ENCODE measurements at regions not wholly inside any gene's neighbourhood (a gene's known extent, or its start where the extent isn't known, plus 50 kb on each side); places are given as distances from the start of the nearest gene placed in this dataset.
"Not testable (repeated sequence)": the region's sequence is repeated elsewhere in the genome, so short reads cannot be mapped to it uniquely, and the experiment has no call there.

DNA sequence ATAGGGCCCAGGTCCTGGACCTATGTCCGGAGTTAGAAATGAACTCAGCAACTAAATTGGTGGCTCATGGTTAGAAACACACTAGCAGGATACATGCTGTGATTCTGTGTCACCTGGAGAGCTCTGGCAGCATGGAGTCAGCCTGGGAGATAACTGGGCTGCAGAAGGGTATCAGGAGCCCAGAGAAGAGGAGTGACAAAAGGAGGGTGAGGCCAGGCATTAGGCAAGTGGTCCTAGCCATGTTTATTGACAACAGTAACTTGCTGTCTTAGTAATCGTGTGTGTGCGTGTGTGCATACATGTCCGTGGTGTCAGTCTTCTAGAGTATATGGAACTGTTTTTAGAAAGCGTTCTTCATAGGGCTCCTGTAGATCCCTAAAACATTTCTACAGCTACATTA is 157.5 kb upstream of the PHYHIPL start:
- DNase-seq (ENCODE audit: low spot score): no peak
- no peaks in the 10 kb centered on the region for H3K4me1 Mint-ChIP-seq (ENCODE audit: low read depth)
- no peaks in the 10 kb centered on the region for H3K9me3 Mint-ChIP-seq
- no peak overlapping the region for H3K27ac Mint-ChIP-seq
- no peaks in the 10 kb centered on the region for H3K36me3 Mint-ChIP-seq (ENCODE audit: low read depth)
- intact Hi-C loops (cut with micrococcal nuclease): no loop called here
- H3K27me3 Mint-ChIP-seq (ENCODE audit: insufficient read depth): no peaks in the 10 kb centered on the region
- H3K4me3 Mint-ChIP-seq: no peak overlapping the region

DNA sequence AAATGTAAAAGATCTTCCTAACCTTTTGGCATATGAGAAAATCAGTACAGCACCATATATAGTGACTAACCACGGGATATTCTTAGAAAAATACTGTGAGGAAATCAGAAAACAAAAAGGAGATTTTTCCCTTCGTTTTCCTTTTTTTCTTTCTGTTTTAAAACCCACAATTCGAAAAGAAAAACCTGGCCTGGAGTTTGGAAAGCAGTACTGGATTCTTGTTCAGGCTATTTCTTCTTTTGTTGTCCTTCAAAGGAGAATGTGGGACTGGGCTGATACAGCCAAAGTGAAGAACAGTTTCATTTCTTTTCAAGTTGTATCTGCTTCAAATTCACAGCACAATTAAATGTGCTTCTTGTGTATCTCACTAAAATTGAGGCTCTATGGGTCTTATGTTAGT is 156.8 kb upstream of the PHYHIPL start:
- no peak overlapping the region for H3K27ac Mint-ChIP-seq
- H3K4me1 Mint-ChIP-seq (ENCODE audit: low read depth): no peaks in the 10 kb centered on the region
- no peaks in the 10 kb centered on the region for H3K36me3 Mint-ChIP-seq (ENCODE audit: low read depth)
- no peaks in the 10 kb centered on the region for H3K27me3 Mint-ChIP-seq (ENCODE audit: insufficient read depth)
- H3K4me3 Mint-ChIP-seq: no peak overlapping the region
- intact Hi-C loops (cut with micrococcal nuclease): no loop called here
- no peak for DNase-seq (ENCODE audit: low spot score)
- no peaks in the 10 kb centered on the region for H3K9me3 Mint-ChIP-seq

DNA sequence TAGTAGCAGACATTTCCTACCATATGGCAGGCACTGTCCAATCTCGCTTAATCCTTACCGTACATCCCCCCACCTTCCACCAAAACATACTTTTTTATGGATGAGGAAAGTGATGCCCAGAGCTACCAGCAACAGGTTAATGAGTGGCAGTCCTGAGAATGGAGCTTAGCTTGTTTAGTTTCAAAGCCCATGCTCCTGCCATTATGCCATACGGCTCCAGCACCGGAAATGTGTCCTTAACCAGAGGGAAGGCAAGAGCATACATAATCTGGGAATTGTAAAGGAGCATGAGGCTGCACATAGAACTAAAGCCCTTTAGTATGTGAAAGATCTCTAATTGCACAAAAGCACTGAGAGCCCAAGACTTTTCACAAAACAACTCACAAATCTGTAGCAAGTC is 155.9 kb upstream of the PHYHIPL start:
- no peak for DNase-seq (ENCODE audit: low spot score)
- H3K36me3 Mint-ChIP-seq (ENCODE audit: low read depth): no peaks in the 10 kb centered on the region
- intact Hi-C loops (cut with micrococcal nuclease): no loop called here
- no peaks in the 10 kb centered on the region for H3K9me3 Mint-ChIP-seq
- H3K27me3 Mint-ChIP-seq (ENCODE audit: insufficient read depth): no peaks in the 10 kb centered on the region
- H3K4me1 Mint-ChIP-seq (ENCODE audit: low read depth): no peaks in the 10 kb centered on the region
- H3K4me3 Mint-ChIP-seq: no peak overlapping the region
- no peak overlapping the region for H3K27ac Mint-ChIP-seq

DNA sequence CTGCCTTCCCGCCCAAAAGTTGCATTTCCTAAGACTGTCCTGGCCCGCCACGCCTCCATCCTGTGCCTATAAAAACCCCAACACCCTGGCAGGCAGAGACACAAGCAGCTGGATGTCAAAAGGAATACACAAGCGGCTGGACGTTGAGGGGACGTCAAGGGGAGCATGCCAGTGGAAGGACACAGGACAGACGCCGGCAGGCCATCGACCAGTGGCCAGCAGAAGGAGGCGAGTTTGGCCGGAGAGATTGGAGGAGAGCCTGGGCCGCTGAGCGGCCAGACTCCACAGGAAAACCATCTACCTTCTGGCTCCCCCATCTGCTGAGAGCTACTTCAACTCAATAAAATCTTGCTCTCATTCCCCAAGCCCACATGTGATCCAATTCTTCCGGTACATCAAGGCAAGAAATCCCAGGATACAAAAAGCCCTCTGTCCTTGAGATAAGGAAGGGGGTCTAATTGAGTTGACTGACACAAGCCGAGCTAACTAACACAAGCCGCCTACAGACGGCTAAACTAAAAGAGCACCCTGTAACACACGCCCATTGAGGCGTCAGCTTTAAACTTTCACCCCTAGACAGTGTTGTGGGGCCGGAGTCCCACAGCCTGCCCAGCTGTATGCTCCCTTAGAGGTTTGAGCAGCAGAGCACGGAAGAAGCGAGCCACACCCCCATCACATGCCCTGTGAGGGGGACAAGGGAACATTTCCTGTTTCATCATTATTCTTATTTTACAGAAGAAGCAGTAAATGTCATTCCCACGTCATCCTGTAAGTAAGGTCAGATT is 150.3 kb upstream of the PHYHIPL start:
- Mint-ChIP-seq H3K36me3 (ENCODE audit: low read depth) (no peaks in the 10 kb centered on the region), H3K27ac (no peak overlapping the region), H3K27me3 (ENCODE audit: insufficient read depth) (no peaks in the 10 kb centered on the region), H3K4me3 (no peak overlapping the region), H3K9me3 (no peaks in the 10 kb centered on the region), H3K4me1 (ENCODE audit: low read depth) (no peaks in the 10 kb centered on the region)
- intact Hi-C loops (cut with micrococcal nuclease): no loop called here
- no peak for DNase-seq (ENCODE audit: low spot score)

DNA sequence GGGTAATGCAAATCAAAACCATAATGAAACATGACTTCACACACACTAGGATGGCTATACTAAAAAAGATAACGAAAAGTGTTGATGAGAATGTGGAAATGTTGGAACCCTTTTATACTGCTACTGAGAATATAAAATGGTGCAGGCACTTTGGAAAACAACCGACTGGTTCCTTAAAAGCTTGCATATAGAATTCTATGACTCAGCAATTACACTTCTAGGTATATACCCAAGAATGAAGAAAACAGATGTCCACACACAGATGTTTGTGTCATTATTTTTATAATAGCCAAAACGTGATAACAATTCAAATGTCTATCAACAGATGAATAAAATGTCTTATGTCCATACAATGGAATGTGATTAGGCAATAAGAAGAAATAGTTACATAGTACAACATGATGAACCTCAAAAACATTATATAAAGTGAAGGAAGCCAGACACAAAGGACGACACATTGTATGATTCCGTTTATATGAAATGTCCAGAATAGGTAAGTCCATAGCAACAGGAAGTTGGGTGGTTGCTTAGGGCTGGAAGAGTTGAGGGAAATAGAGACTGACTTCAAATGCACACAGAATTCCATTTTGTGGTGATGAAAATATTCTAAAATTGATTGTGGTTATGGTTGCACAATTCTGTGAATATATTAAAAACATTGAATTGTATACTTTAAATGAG is 148.3 kb upstream of the PHYHIPL start:
- H3K27me3 Mint-ChIP-seq (ENCODE audit: insufficient read depth): no peaks in the 10 kb centered on the region
- H3K4me3 Mint-ChIP-seq: no peak overlapping the region
- no peak overlapping the region for H3K27ac Mint-ChIP-seq

DNA sequence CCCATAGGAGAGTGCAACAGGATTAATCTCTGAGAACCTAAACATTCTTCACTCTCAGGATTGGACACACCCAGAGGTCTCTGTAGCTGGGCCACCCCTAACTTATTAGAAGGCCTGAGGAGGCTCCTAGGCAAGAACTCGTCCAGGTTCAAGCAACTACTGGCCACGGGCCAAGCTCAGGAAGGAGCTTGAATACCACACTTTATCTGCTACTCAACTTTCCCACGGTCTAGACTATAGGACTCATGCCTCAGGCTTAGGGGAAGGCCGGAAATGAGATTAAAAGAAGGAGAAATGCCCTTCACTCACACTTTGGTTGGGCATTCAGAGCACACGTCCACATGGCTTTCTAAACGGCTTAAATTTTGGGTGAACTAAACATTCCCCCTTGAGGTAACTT is 142.8 kb upstream of the PHYHIPL start:
- H3K36me3 Mint-ChIP-seq (ENCODE audit: low read depth): no peaks in the 10 kb centered on the region
- intact Hi-C loops (cut with micrococcal nuclease): no loop called here
- no peak overlapping the region for H3K4me3 Mint-ChIP-seq

More for the DNA sequence above, 148.3 kb upstream of the PHYHIPL start:
- DNase-seq (ENCODE audit: low spot score): no peak
- Mint-ChIP-seq H3K4me1 (ENCODE audit: low read depth) (no peaks in the 10 kb centered on the region), H3K9me3 (no peaks in the 10 kb centered on the region), H3K36me3 (ENCODE audit: low read depth) (no peaks in the 10 kb centered on the region)
- intact Hi-C loops (cut with micrococcal nuclease): no loop called here

DNA sequence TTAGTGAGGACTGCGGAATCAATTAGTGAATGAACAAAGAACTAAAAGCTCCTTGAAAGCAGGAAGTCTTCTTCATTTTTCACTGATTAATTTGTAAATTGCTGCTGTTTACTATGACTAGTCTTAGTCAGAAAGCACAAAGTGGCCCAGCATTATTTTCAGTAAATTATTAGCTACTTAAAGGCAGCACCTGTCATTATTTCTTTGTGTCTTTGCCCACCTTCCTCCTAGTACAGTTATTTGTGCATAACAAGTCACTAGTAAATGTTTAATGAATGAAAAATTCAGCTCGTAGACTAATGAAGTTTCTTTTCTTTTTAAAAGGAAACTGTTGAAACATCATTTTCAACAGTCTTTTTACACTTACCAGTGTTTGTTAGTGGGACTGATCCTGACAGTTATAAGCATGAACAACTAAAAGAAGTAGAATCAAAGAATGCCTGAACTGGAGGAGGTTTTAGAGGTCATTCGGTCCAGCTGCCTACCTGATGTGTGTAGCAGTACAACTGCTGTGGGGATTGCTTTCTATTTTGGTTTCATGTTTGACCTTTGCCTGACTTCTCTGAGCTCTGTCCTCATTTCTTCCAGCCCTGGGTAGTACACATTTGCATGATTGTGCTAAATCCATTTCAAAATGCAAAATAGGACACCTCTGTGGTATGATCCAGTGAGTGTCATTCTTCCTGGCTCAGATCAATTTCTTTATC is 140.0 kb upstream of the PHYHIPL start:
- Mint-ChIP-seq H3K27me3 (ENCODE audit: insufficient read depth) (no peaks in the 10 kb centered on the region), H3K9me3 (peaks cover 1% of the 10 kb centered on the region), H3K4me3 (no peak overlapping the region), H3K4me1 (ENCODE audit: low read depth) (no peaks in the 10 kb centered on the region), H3K36me3 (ENCODE audit: low read depth) (no peaks in the 10 kb centered on the region), H3K27ac (no peak overlapping the region)
- intact Hi-C loops (cut with micrococcal nuclease): no loop called here
- no peak for DNase-seq (ENCODE audit: low spot score)

More for the DNA sequence above, 142.8 kb upstream of the PHYHIPL start:
- H3K27ac Mint-ChIP-seq: no peak overlapping the region
- DNase-seq (ENCODE audit: low spot score): no peak
- H3K4me1 Mint-ChIP-seq (ENCODE audit: low read depth): no peaks in the 10 kb centered on the region
- no peaks in the 10 kb centered on the region for H3K27me3 Mint-ChIP-seq (ENCODE audit: insufficient read depth)
- no peaks in the 10 kb centered on the region for H3K9me3 Mint-ChIP-seq

DNA sequence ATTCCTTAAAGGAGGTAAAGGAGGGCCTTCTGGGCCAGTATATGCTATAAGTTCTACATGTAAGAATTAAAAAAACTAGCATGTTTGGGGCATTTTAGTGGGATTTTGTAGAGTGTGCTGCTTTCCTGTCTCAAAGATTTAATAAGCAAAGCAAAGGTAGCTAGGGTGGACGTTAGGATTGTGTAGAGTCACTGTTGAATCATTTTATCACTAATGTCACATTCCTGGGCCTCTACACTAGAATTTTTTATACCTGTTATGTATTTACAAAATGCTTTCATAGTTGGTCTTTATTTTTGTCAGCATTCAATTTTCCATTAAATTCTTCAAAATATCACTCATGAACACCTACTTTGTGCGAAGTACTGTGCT is 139.4 kb upstream of the PHYHIPL start:
- Mint-ChIP-seq H3K27ac (no peak overlapping the region), H3K36me3 (ENCODE audit: low read depth) (no peaks in the 10 kb centered on the region), H3K4me1 (ENCODE audit: low read depth) (no peaks in the 10 kb centered on the region), H3K27me3 (ENCODE audit: insufficient read depth) (no peaks in the 10 kb centered on the region), H3K4me3 (no peak overlapping the region), H3K9me3 (peaks cover 4% of the 10 kb centered on the region)
- DNase-seq (ENCODE audit: low spot score): no peak
- intact Hi-C loops (cut with micrococcal nuclease): no loop called here

DNA sequence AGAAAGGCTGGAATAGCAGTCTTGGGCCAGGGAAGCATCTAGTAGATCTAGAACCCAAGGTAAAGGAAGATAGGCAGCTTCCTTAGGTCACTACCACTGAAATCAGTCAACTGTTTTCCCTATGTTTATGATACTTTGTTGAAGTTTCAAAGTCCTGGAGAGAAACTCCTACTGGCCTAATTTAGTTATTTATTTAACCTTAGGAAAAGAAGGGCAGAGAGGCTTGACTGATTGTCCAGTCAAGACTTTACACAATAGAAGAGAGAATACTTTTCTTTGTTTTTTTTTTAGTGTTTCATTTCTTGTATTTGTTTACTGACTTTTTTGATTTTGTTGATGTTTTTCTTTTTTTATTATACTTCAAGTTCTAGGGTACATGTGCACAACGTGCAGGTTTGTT is 138.9 kb upstream of the PHYHIPL start:
- intact Hi-C loops (cut with micrococcal nuclease): no loop called here
- H3K4me3 Mint-ChIP-seq: no peak overlapping the region
- no peaks in the 10 kb centered on the region for H3K27me3 Mint-ChIP-seq (ENCODE audit: insufficient read depth)

DNA sequence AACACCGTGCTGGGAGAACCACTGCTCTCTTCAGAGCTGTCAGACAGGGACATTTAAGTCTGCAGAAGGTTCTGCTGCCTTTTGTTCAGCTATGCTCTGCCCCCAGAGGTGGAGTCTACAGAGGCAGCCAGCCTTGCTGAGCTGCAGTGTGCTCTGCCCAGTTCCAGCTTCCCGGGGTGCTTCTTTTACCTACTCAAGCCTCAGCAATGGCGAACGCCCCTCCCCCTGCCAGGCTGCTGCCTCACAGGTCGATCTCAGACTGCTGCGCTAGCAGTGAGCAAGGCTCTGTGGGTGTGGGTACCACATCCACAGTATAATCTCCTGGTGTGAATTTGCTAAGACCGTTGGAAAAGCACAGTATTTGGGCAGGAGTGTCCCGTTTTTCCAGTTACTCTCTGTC is 133.1 kb upstream of the PHYHIPL start:
- H3K27ac Mint-ChIP-seq; intact Hi-C loops (cut with micrococcal nuclease); H3K9me3 Mint-ChIP-seq; H3K4me1 Mint-ChIP-seq (ENCODE audit: low read depth); H3K4me3 Mint-ChIP-seq; H3K27me3 Mint-ChIP-seq (ENCODE audit: insufficient read depth); DNase-seq (ENCODE audit: low spot score); H3K36me3 Mint-ChIP-seq (ENCODE audit: low read depth): not testable (repeated sequence)

More for the DNA sequence above, 138.9 kb upstream of the PHYHIPL start:
- no peaks in the 10 kb centered on the region for H3K4me1 Mint-ChIP-seq (ENCODE audit: low read depth)
- DNase-seq (ENCODE audit: low spot score): no peak
- no peak overlapping the region for H3K27ac Mint-ChIP-seq
- H3K9me3 Mint-ChIP-seq: peaks cover 4% of the 10 kb centered on the region
- no peaks in the 10 kb centered on the region for H3K36me3 Mint-ChIP-seq (ENCODE audit: low read depth)

DNA sequence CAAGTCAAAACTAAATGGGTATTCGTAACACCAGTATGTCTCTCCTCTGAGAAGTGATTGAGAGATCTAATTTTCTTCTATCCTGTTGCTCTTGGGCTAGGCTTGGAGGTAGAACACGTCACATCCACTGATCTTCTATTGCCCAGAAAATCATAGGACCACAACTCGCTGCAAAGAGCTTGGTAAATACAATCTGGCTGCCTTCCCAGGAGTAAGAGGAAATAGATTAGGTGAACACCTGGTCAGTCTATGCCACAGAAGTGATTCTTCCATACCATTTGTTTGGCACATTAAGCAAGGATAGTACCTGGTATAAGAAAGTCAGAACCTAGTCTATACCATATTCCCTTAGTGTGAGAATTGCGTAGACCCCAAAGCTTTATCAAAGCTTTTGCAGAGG is 129.3 kb upstream of the PHYHIPL start:
- no peaks in the 10 kb centered on the region for H3K27me3 Mint-ChIP-seq (ENCODE audit: insufficient read depth)
- no peaks in the 10 kb centered on the region for H3K4me1 Mint-ChIP-seq (ENCODE audit: low read depth)
- H3K9me3 Mint-ChIP-seq: peaks cover 6% of the 10 kb centered on the region
- H3K27ac Mint-ChIP-seq: no peak overlapping the region
- no peak overlapping the region for H3K4me3 Mint-ChIP-seq
- H3K36me3 Mint-ChIP-seq (ENCODE audit: low read depth): no peaks in the 10 kb centered on the region
- no peak for DNase-seq (ENCODE audit: low spot score)
- intact Hi-C loops (cut with micrococcal nuclease): no loop called here

DNA sequence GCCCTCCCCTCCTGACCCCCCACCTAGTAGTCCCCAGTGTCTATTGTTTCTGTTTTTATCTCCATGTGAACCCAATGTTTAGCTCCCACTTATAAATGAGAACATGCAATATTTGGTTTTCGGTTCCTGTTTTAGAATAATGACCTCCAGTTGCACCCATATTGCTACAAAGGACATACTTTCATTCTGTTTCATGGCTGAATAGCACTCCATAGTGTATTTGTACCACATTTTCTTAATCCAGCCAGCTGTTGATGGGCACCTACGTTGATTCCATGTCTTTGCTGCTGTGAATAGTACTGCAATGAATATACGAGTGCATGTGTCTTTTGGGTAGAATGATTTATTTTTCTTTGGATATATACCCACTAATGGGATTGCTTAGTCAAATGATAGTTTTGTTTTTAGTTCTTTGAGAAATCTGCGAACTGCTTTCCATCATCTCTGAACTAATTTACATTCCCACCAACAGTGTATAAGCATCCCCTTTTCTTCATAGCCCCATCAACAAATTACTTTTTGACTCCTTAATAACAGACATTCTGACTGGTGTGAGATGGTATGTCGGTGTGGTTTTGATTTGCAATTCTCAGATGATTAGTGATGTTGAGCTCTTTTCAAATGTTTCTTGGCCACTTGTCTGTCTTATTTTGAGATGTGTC is 128.4 kb upstream of the PHYHIPL start:
- no peaks in the 10 kb centered on the region for H3K27me3 Mint-ChIP-seq (ENCODE audit: insufficient read depth)
- H3K9me3 Mint-ChIP-seq: peaks cover 6% of the 10 kb centered on the region
- H3K36me3 Mint-ChIP-seq (ENCODE audit: low read depth): no peaks in the 10 kb centered on the region
- DNase-seq (ENCODE audit: low spot score): no peak
- H3K27ac Mint-ChIP-seq: no peak overlapping the region
- H3K4me1 Mint-ChIP-seq (ENCODE audit: low read depth): no peaks in the 10 kb centered on the region
- intact Hi-C loops (cut with micrococcal nuclease): no loop called here
- H3K4me3 Mint-ChIP-seq: no peak overlapping the region

DNA sequence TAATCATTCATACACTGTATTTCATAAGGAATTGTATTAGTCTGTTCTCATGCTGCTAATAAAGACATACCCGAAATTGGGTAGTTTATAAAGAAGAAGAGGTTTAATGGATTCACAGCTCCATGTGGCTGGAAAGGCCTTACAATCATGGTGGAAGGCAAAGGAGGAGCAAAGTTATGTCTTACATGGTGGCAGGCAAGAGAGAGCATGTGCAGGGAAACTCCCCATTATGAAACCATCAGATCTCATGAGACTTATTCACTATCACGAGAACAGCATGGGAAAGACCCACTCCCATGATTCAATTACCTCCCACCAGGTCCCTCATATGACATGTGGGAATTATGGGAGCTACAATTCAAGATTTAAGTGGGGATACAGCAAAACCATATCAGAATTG is 122.9 kb upstream of the PHYHIPL start:
- H3K4me3 Mint-ChIP-seq; H3K9me3 Mint-ChIP-seq; H3K27me3 Mint-ChIP-seq (ENCODE audit: insufficient read depth); DNase-seq (ENCODE audit: low spot score); H3K4me1 Mint-ChIP-seq (ENCODE audit: low read depth); H3K27ac Mint-ChIP-seq; intact Hi-C loops (cut with micrococcal nuclease); H3K36me3 Mint-ChIP-seq (ENCODE audit: low read depth): not testable (repeated sequence)

Measured in activated T-helper 1 cell treated with anti-CD3 and anti-CD28 coated beads, Interleukin-12 subunit alpha, Interleukin-12 subunit beta, Interleukin-2, Interleukin-4 antibody, amounts not matched to agents 30 ng/mL and 10 ng/mL and 1 ng/mL, durations not matched to agents 14 hours and 24 hours and 36 hours (primary cell).